ENCODE measurements at regions not wholly inside any gene's neighbourhood (a gene's known extent, or its start where the extent isn't known, plus 50 kb on each side); places are given as distances from the start of the nearest gene placed in this dataset.

- no peak for TF ChIP-seq EZH2 (IDR thresholded peaks at IDR 0.05; ENCODE audit: borderline replicate concordance, low read length)
- no peak for TF ChIP-seq CTCF (IDR thresholded peaks at IDR 0.05; ENCODE audit: low read length)
- no peak overlapping the region for H2AFZ ChIP-seq (ENCODE audit: low read length)
- H3K36me3 ChIP-seq (ENCODE audit: insufficient read depth, low read length) = no peaks in the 10 kb centered on the region
- H3F3A ChIP-seq (ENCODE audit: insufficient read depth, low read length) = no peaks in the 10 kb centered on the region
- no peaks in the 10 kb centered on the region for H3K27me3 ChIP-seq (ENCODE audit: insufficient read depth, low read length)
- H3K79me2 ChIP-seq (ENCODE audit: insufficient read depth, low read length) = no peaks in the 10 kb centered on the region
- no peak overlapping the region for H3K9ac ChIP-seq (ENCODE audit: low read length)
- H4K20me1 ChIP-seq (ENCODE audit: insufficient read depth, low read length) = no peaks in the 10 kb centered on the region
- no peaks in the 10 kb centered on the region for H3K9me2 ChIP-seq (ENCODE audit: low read depth, low read length)
- no peak overlapping the region for H3K4me2 ChIP-seq (ENCODE audit: low read length)
- H3K4me1 ChIP-seq (ENCODE audit: insufficient read depth, low read length, severe bottlenecking) = no peaks in the 10 kb centered on the region
- H3K9me3 ChIP-seq (ENCODE audit: low read length) = no peaks in the 10 kb centered on the region
- H3K27ac ChIP-seq (ENCODE audit: low read depth, low read length, poor library complexity, severe bottlenecking) = no peak overlapping the region
- H3K4me3 ChIP-seq (ENCODE audit: low read depth, low read length, poor library complexity, severe bottlenecking) = no peak overlapping the region
Observed at GRCh38 chrX:40821780-40822179, 86.4 kb upstream of the MED14 start.

DNA sequence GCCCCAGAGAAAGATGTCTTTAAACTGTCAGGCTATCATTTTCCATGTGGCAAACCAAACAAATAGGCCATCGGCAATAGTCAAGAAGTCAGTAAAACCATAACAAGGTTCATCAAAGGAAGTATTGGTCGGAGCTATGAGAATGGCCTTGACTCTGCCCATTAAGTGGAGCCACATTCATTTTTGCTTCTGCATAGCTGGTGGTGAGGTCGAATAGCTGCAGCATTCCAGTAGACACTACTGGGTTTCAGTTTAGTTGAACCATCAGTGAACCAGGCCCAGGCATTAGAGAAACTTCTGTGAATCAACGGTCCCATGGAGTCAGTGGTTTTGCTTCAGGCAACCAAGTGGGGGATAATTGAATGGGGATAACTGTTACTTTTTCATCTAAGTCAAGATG lies 92.0 kb upstream of the MED14 start:
- TF ChIP-seq CTCF (IDR thresholded peaks at IDR 0.05; ENCODE audit: low read length) = no peak
- no peak for TF ChIP-seq EZH2 (IDR thresholded peaks at IDR 0.05; ENCODE audit: borderline replicate concordance, low read length)
- Histone ChIP-seq H3K36me3 (ENCODE audit: insufficient read depth, low read length) (no peaks in the 10 kb centered on the region), H3K27ac (ENCODE audit: low read depth, low read length, poor library complexity, severe bottlenecking) (no peak overlapping the region)

DNA sequence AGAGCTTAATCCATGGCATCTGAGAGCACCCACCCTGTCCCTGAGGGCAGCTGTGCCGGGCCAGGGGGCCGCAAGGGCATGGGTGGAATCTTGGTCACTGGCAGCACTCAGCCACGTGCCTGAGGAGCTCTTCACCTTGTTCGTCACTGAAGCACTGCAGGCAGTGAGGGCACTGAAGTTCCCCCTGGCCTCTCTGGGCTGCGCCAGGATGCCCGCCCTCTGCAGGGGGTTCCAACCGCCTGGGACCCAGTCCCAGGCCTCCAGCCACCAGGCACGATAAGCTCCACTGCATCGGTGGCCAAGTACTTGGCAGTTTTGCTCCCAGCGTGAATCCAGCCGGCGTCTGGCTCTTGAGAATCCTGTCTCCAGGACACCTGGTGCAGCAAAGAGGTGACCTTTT lies 96.4 kb upstream of the MED14 start:
- Histone ChIP-seq H3K9ac (ENCODE audit: low read length) (no peak overlapping the region), H3K9me3 (ENCODE audit: low read length) (no peaks in the 10 kb centered on the region), H3K4me3 (ENCODE audit: low read depth, low read length, poor library complexity, severe bottlenecking) (no peak overlapping the region), H3K79me2 (ENCODE audit: insufficient read depth, low read length) (no peaks in the 10 kb centered on the region), H3K36me3 (ENCODE audit: insufficient read depth, low read length) (no peaks in the 10 kb centered on the region), H3K4me2 (ENCODE audit: low read length) (no peak overlapping the region), H3K9me2 (ENCODE audit: low read depth, low read length) (no peaks in the 10 kb centered on the region), H3K27ac (ENCODE audit: low read depth, low read length, poor library complexity, severe bottlenecking) (no peak overlapping the region), H2AFZ (ENCODE audit: low read length) (no peak overlapping the region), H3K27me3 (ENCODE audit: insufficient read depth, low read length) (no peaks in the 10 kb centered on the region), H3F3A (ENCODE audit: insufficient read depth, low read length) (no peaks in the 10 kb centered on the region), H3K4me1 (ENCODE audit: insufficient read depth, low read length, severe bottlenecking) (no peaks in the 10 kb centered on the region), H4K20me1 (ENCODE audit: insufficient read depth, low read length) (no peaks in the 10 kb centered on the region)
- TF ChIP-seq EZH2 (IDR thresholded peaks at IDR 0.05; ENCODE audit: borderline replicate concordance, low read length) (no peak), CTCF (IDR thresholded peaks at IDR 0.05; ENCODE audit: low read length) (no peak)

More for the DNA sequence above, 92.0 kb upstream of the MED14 start:
- Histone ChIP-seq H3K4me3 (ENCODE audit: low read depth, low read length, poor library complexity, severe bottlenecking) (no peak overlapping the region), H3K4me1 (ENCODE audit: insufficient read depth, low read length, severe bottlenecking) (no peaks in the 10 kb centered on the region), H3K9me3 (ENCODE audit: low read length) (no peaks in the 10 kb centered on the region), H3K4me2 (ENCODE audit: low read length) (no peak overlapping the region), H3K79me2 (ENCODE audit: insufficient read depth, low read length) (no peaks in the 10 kb centered on the region), H3F3A (ENCODE audit: insufficient read depth, low read length) (no peaks in the 10 kb centered on the region), H3K9ac (ENCODE audit: low read length) (no peak overlapping the region), H2AFZ (ENCODE audit: low read length) (no peak overlapping the region), H3K27me3 (ENCODE audit: insufficient read depth, low read length) (no peaks in the 10 kb centered on the region), H4K20me1 (ENCODE audit: insufficient read depth, low read length) (no peaks in the 10 kb centered on the region), H3K9me2 (ENCODE audit: low read depth, low read length) (no peaks in the 10 kb centered on the region)
